ENCODE measurements at regions not wholly inside any gene's neighbourhood (a gene's known extent, or its start where the extent isn't known, plus 50 kb on each side); places are given as distances from the start of the nearest gene placed in this dataset.

DNA sequence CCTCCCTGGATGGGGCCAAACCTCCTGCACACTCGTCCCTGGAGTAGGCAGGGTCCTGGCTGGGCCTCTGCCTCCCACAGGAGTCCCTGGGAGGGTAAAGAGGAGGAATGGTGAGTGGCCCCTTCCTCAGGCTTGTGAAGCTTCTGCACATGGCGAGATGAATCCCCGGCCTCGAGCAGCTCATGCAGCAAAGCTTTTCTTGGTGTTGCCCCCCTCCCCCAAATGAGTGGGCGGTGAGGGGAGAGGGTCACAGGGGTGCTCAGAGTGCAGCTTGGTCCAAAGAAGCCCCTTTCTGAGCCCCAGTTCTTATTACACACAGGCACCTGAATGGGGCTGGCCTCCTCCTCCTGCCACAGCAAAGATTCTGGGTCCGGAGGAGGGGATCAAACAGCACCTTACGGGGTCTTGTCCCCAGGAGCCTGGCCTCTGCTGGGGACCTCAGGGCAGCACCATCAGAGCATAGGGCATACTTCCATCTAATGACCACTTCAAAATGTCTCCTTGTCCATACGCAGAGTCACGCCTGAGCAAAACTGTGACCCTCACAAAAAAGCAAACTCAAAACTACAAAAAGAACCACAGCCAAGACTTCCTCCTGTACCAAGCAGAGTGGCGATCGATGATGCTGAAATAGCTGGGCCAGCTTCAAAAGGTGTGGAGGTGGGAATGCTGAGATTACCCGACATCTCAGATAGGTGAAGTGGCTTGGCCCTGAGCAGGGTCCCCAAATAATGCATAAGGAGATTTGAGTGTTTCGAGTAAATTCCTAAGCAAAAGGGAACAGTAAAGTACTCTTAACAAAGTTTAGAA, 148.4 kb upstream of the TWIST2 start:
- H3K4me3 Mint-ChIP-seq, result no peak overlapping the region
- ChIA-PET CTCF (no interaction called here), POLR2A (no interaction called here)
- H3K9me3 Mint-ChIP-seq, result no peaks in the 10 kb centered on the region
- H3K4me1 Mint-ChIP-seq (ENCODE audit: low read depth), result no peaks in the 10 kb centered on the region
- intact Hi-C loops (cut with micrococcal nuclease), result no loop called here
- H3K36me3 Mint-ChIP-seq, result no peaks in the 10 kb centered on the region
- no peak overlapping the region for H3K27ac Mint-ChIP-seq
- DNase-seq, result no peak
- no peaks in the 10 kb centered on the region for H3K27me3 Mint-ChIP-seq

DNA sequence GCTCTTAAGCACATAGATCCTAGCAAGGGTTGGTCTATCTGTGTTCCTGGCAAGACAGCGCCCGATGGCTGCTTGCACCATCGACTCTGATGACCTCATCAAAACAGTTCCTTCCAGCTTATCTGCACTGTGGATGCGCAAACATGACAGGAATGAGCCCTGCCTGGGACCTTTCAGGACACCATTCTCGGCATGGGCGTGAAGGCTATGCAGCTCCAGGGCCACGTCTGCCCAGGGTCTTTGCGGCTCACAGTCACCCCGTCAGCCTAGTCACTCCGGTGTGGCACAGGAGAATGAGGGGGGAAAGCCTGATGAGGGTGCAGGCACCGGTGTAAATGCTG, 147.8 kb upstream of the TWIST2 start:
- Mint-ChIP-seq H3K36me3 (no peaks in the 10 kb centered on the region), H3K4me1 (ENCODE audit: low read depth) (no peaks in the 10 kb centered on the region), H3K4me3 (no peak overlapping the region), H3K27me3 (no peaks in the 10 kb centered on the region), H3K9me3 (no peaks in the 10 kb centered on the region), H3K27ac (no peak overlapping the region)
- intact Hi-C loops (cut with micrococcal nuclease), result no loop called here
- POLR2A ChIA-PET, result no interaction called here
- CTCF ChIA-PET, result no interaction called here
- no peak for DNase-seq

DNA sequence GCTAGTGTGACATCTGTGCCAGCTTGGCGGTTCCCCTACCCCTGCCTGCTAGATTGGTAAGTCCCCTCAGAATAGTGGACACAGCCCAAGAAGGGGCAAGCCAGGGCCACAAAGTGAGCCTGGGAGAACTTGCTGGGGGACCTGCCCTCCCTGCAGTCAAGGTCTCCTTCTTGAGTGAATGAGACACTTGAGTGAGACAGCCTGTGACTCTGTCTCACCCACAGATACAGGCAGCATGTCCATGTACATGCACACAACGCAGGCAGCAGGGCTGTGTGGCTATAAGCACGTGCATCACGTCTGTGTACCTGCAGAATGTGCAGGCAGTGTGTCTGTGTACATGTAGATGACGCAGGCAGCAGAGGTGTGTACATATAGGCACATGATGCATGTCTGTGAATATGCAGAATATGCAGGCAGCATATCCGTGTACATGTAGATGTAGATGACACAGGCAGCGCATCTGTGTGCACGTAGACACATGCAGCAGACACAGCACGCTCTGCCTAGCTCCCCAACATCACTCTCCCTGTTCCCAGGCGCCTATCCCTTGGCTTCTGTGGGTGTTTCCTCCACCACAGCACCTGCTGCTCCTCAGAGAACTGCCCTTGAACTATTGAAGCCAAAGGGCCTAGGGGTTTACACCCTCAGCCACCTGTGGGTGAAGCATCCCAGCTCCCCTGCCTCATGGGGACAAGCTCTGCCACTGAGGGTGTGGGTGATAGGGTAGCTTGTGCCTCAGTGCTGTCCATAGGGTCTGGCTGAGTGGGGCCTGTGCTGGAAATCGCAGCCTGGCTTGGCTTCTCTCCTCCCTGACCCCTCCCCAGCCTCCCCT, 147.2 kb upstream of the TWIST2 start:
- intact Hi-C loops (cut with micrococcal nuclease), result no loop called here
- ChIA-PET POLR2A (no interaction called here), CTCF (no interaction called here)

DNA sequence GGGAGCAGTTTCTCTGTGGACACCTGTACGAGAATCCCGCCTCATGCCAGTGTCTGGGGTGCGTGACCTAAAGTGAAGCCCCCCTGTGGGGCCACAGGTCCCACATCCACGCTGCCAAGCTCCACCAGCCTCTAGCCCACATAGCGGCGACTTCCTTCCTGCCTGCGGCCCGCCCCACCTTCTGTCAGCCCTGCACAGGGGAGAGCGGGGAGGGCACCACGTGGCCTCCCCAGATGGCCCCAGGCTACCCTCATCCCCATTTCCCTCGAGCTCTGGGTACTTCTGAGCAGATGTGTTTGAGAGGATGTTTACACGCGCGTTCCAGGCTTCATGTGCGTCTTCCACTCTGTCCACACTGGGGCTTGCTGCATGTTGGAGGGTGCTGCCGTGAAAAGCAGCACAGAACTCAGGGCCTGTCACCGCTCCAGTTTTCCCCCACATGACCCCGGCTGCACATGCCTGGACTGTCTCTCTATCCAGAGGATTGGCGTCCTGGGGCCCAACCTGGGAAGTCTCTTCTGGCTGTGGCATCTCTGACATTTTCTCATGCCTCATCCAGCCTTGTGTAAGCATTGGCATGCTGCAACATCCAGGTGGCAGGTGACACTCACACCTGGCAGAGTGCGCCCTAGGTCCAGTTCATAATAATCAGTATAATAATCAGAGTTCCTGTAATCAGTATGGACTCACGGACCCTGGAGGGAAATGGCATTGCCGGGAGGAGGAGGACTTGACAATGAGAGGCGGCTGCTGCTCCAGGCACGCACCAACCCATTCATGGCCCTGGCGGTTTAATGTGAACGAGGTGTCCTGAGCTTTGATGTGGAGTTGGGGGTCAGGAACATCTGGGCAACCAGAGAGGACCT, 146.3 kb upstream of the TWIST2 start:
- intact Hi-C loops (cut with micrococcal nuclease), result no loop called here
- H3K4me3 Mint-ChIP-seq, result no peak overlapping the region
- DNase-seq, result no peak
- H3K36me3 Mint-ChIP-seq, result no peaks in the 10 kb centered on the region
- ChIA-PET POLR2A (no interaction called here), CTCF (no interaction called here)
- no peaks in the 10 kb centered on the region for H3K27me3 Mint-ChIP-seq
- no peaks in the 10 kb centered on the region for H3K9me3 Mint-ChIP-seq
- no peaks in the 10 kb centered on the region for H3K4me1 Mint-ChIP-seq (ENCODE audit: low read depth)
- no peak overlapping the region for H3K27ac Mint-ChIP-seq

More for the DNA sequence above, 147.2 kb upstream of the TWIST2 start:
- H3K27me3 Mint-ChIP-seq, result no peaks in the 10 kb centered on the region
- H3K36me3 Mint-ChIP-seq, result no peaks in the 10 kb centered on the region
- H3K9me3 Mint-ChIP-seq, result no peaks in the 10 kb centered on the region
- no peaks in the 10 kb centered on the region for H3K4me1 Mint-ChIP-seq (ENCODE audit: low read depth)
- H3K27ac Mint-ChIP-seq, result no peak overlapping the region
- no peak for DNase-seq
- no peak overlapping the region for H3K4me3 Mint-ChIP-seq

DNA sequence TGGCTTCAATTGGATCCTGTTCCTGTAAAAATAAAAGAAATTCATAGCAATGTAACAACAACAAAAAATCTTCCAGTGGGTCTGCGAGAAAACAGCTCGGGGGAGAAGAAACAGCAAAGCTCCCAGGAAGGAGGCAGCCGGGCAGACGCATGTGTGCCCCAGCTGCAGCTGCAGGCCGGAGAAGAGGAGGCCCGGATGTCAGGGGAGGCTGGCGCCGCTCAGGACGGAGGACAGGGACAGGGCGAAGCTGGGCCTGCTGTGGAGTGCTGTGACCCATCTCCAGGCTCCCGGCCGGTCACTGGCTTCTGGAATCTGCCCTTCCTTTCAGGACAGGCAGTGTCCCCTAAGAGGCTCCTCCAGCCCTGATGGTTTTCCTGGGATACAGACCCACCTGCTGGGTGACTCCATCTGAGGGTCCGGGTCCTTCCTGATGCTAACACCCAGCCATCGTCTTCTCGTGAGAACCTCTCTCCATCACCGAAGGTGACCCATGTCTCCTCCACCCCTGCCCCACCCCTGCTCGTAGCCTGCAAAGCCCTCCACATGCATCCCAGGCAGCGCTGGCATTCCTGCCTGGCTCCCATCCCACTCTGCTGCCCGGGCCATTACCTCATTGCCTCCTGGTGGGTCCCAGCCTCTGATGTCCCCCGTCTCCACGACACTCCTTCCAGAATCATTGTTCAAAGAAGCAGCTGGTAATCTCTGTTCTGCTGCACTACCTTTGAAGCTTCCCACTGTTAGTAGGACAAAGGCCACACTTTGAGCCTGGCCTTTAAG, 145.4 kb upstream of the TWIST2 start:
- H3K27ac Mint-ChIP-seq, result no peak overlapping the region
- H3K27me3 Mint-ChIP-seq, result no peaks in the 10 kb centered on the region
- intact Hi-C loops (cut with micrococcal nuclease), result no loop called here
- DNase-seq, result no peak
- H3K4me3 Mint-ChIP-seq, result no peak overlapping the region
- ChIA-PET CTCF (no interaction called here), POLR2A (no interaction called here)
- H3K9me3 Mint-ChIP-seq, result no peaks in the 10 kb centered on the region
- H3K36me3 Mint-ChIP-seq, result no peaks in the 10 kb centered on the region
- no peaks in the 10 kb centered on the region for H3K4me1 Mint-ChIP-seq (ENCODE audit: low read depth)

DNA sequence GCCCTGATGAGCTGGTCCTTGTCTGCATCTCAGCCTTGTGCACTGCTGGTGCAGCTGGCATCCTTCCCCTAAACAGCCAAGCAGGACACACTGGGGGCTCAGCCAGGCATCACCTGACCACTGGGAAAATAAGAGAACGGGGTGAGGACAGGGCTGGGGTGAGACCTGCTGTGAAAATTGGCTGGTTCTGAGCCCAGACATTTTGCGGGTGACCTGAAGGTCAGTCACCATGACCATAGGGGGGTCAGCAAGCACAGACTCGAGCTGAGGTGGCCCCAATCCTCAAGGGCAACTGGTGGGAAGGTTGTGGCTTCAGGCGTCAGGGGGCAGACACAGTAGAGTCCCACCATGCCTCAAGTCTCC, 144.9 kb upstream of the TWIST2 start:
- POLR2A ChIA-PET, result no interaction called here
- CTCF ChIA-PET, result no interaction called here
- no peak overlapping the region for H3K27ac Mint-ChIP-seq
- H3K4me1 Mint-ChIP-seq (ENCODE audit: low read depth), result no peaks in the 10 kb centered on the region
- no peaks in the 10 kb centered on the region for H3K27me3 Mint-ChIP-seq
- no peaks in the 10 kb centered on the region for H3K36me3 Mint-ChIP-seq
- no peak for DNase-seq
- H3K4me3 Mint-ChIP-seq, result no peak overlapping the region
- H3K9me3 Mint-ChIP-seq, result no peaks in the 10 kb centered on the region
- intact Hi-C loops (cut with micrococcal nuclease), result no loop called here

DNA sequence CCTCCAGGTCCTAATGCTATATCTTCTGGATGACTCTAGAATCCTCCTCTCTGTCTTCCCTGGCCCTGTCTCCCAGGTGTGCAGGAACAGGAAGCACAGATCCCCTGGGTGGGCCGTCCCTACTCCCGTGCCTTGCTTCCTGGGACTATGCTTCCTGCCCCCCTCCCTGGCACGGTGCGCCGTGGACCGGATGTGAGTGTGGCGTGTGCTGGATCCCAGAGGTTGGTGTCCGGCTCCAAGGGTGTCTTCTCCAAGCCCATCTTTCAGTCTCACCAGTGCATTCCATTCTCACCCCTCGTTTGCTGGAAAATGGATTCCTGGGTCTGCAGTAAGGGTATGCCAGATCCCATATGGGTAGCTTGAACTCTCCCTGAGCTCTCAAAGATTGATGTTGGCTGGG, 144.4 kb upstream of the TWIST2 start:
- no peaks in the 10 kb centered on the region for H3K4me1 Mint-ChIP-seq (ENCODE audit: low read depth)
- DNase-seq, result no peak
- no peaks in the 10 kb centered on the region for H3K9me3 Mint-ChIP-seq
- no peak overlapping the region for H3K27ac Mint-ChIP-seq
- no peak overlapping the region for H3K4me3 Mint-ChIP-seq
- H3K27me3 Mint-ChIP-seq, result no peaks in the 10 kb centered on the region
- intact Hi-C loops (cut with micrococcal nuclease), result no loop called here
- ChIA-PET POLR2A (no interaction called here), CTCF (no interaction called here)
- H3K36me3 Mint-ChIP-seq, result no peaks in the 10 kb centered on the region

DNA sequence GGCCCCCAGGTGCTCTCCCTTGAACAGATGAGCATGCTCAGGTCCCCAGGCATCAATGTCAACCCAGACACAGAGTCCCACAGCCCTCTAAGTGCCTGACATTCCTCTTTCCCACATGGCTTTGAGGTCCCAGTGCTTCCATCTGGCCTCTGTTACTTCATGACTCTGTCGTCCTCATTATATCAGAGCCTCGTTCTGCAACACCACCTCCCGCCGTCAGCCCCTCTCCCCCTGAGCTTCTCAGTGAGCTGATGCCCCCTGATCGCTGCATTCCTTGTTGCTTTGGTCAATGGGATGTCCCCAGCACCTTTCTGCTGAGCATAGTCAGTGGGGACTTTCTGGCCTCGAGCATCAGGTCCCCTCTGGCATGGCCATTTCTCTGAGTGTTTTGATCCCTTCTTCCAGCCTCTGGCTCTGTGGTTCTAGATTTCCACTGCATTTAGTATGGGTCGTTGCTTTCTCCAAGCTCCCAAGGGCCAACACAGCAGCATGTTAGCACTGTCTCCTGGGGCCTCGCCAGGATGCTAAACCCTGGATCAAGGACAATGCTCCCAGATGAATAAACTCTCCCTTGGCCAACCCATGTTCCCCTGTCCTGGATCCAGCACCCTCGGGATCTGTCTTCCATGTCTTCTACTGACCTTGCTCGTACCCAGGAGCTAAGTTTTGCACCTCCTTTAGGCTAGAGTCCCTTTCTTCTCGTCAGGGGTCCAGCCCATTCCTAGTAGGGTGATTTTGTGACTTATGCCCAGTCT, 143.2 kb upstream of the TWIST2 start:
- ChIA-PET CTCF (no interaction called here), POLR2A (no interaction called here)
- DNase-seq, result no peak
- Mint-ChIP-seq H3K9me3 (no peaks in the 10 kb centered on the region), H3K27me3 (no peaks in the 10 kb centered on the region), H3K27ac (no peak overlapping the region), H3K4me1 (ENCODE audit: low read depth) (no peaks in the 10 kb centered on the region), H3K36me3 (no peaks in the 10 kb centered on the region), H3K4me3 (no peak overlapping the region)
- intact Hi-C loops (cut with micrococcal nuclease), result no loop called here

DNA sequence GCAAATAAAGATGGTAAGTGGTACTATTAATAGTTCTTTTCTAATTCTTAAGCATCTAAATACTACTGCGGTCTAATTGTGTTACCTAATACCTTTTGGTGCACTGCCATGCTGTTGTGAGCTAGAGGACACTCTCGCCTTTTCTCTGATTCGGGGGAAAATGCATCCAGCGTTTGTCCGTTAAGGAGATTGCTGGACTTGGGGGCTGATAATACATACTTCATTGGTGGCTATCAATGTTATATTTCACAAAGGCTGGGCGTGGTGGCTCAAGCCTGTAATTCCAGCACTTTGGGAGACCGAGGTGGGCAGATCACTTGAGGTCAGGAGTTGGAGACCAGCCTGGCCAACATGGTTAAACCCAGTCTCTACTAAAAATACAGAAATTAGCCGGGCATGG, 141.7 kb upstream of the TWIST2 start:
- H3K27me3 Mint-ChIP-seq, result peaks cover 2% of the 10 kb centered on the region
- intact Hi-C loops (cut with micrococcal nuclease), result no loop called here
- ChIA-PET CTCF (no interaction called here), POLR2A (no interaction called here)
- no peak overlapping the region for H3K27ac Mint-ChIP-seq
- no peaks in the 10 kb centered on the region for H3K36me3 Mint-ChIP-seq
- H3K4me3 Mint-ChIP-seq, result no peak overlapping the region
- H3K9me3 Mint-ChIP-seq, result no peaks in the 10 kb centered on the region
- no peak for DNase-seq
- no peaks in the 10 kb centered on the region for H3K4me1 Mint-ChIP-seq (ENCODE audit: low read depth)

DNA sequence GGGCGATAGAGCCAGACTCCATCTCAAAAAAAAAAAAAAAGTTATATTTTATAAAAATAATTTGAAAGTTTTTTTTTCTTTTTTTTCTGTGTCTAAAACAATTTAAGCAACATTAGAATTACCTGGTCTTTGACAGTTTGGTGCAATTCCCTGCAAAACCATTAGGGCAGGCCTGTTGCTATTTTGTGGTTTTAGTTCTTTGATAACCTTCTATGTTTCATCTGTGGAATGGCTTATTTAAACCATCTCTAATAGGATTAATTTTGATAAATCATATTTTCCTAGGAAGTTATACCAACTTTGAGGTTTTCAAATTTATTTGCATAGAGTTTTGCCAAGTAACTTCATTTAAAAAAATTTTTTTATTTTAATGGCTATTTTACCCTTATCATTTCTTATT, 141.2 kb upstream of the TWIST2 start:
- Mint-ChIP-seq H3K4me3 (no peak overlapping the region), H3K27ac (no peak overlapping the region), H3K9me3 (no peaks in the 10 kb centered on the region), H3K36me3 (no peaks in the 10 kb centered on the region), H3K4me1 (ENCODE audit: low read depth) (no peaks in the 10 kb centered on the region), H3K27me3 (peaks cover 4% of the 10 kb centered on the region)
- CTCF ChIA-PET, result no interaction called here
- POLR2A ChIA-PET, result no interaction called here
- intact Hi-C loops (cut with micrococcal nuclease), result no loop called here
- no peak for DNase-seq

DNA sequence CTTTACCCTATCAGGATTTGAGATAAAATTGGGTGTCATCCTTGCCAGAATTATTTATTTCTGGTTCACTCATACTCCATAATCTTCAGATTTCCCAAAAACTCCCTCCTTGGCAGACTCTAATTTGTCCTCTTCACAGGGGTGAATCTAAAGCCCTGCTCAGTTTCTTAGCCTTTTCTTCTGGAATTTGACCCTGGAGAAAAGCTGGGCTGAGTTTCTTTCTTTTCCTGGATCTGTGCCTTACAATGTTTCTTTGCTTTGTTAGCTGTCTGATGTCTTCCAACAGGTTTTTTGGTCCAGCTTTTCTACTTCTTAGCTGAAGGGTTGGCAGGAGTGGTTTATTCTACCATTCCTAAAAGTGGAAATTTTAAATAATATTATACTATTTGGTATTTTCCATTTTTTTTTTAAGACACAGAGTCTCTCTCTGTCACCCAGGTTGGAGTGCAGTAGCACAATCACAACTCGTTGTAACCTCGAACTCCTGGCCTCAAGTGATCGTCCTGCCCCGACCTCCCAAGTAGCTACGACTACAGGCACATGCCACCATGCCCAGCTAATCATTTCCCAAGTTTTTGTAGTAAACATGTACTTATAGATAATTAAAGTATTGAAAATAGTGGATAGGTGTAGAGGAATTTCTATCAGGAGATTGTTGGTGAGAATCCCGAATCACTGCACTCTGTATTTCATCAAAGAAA, 138.4 kb upstream of the TWIST2 start:
- Mint-ChIP-seq H3K27ac (no peak overlapping the region), H3K36me3 (no peaks in the 10 kb centered on the region), H3K27me3 (peaks cover 6% of the 10 kb centered on the region), H3K4me1 (ENCODE audit: low read depth) (no peaks in the 10 kb centered on the region), H3K4me3 (no peak overlapping the region), H3K9me3 (no peaks in the 10 kb centered on the region)
- ChIA-PET CTCF (interaction anchor here (0.7 kb wide), 1 partner anchor 968 kb away, joined by 6 read pairs; no protein-coding TSS in a partner anchor), POLR2A (no interaction called here)
- no peak for DNase-seq
- intact Hi-C loops (cut with micrococcal nuclease), result no loop called here
